MCF 10A (cell line): ENCODE measurements at regions not wholly inside any gene's neighbourhood (a gene's known extent, or its start where the extent isn't known, plus 50 kb on each side); places are given as distances from the start of the nearest gene placed in this dataset.

Source experiments
- BruUV-seq: library from RNA; stranded (reverse); fragments of 400-500 nt; replicated peaks from 2 replicates; lab custom pipeline; 2021; lab: Mats Ljungman, UMichigan
- CTCF ChIA-PET: fragments of 300-600 bp; sonication (Branson Sonifier 250); formaldehyde crosslinking; extraction: SDS; loops from one replicate; lab custom pipeline; 2021; ENCODE audit warnings: antibody characterized with exemption, inconsistent platforms; lab: Yijun Ruan, JAX
- POLR2A ChIA-PET: fragments of 300-600, 350-650 bp; sonication (Branson Sonifier 250); formaldehyde crosslinking; extraction: SDS; loops from one replicate; lab custom pipeline; 2020; ENCODE audit warnings: antibody characterized with exemption, inconsistent platforms; lab: Yijun Ruan, JAX
- DNase-seq: peaks from one replicate; pipeline ENCODE4 v3.0.0-alpha.2; 2018; ENCODE audit not compliant: unreplicated experiment
- H3K27ac Mint-ChIP-seq: one replicate; pipeline ENCODE4 v1.8.0; 2022; ENCODE audit warnings: mild to moderate bottlenecking, low read depth, mixed read lengths; ENCODE audit not compliant: unreplicated experiment
- H3K27me3 Mint-ChIP-seq: one replicate; pipeline ENCODE4 v1.8.0; 2022; ENCODE audit warnings: mixed read lengths; ENCODE audit not compliant: insufficient read depth, unreplicated experiment
- H3K36me3 Mint-ChIP-seq: one replicate; pipeline ENCODE4 v1.8.0; 2022; ENCODE audit warnings: mild to moderate bottlenecking, moderate library complexity, mixed read lengths; ENCODE audit not compliant: insufficient read depth, unreplicated experiment
- H3K4me1 Mint-ChIP-seq: one replicate; pipeline ENCODE4 v1.8.0; 2022; ENCODE audit warnings: mixed read lengths; ENCODE audit not compliant: insufficient read depth, unreplicated experiment
- H3K4me3 Mint-ChIP-seq: one replicate; pipeline ENCODE4 v1.8.0; 2022; ENCODE audit warnings: mild to moderate bottlenecking, moderate library complexity, mixed read lengths; ENCODE audit not compliant: unreplicated experiment
- H3K9me3 Mint-ChIP-seq: one replicate; pipeline ENCODE4 v1.8.0; 2022; ENCODE audit warnings: mixed read lengths; ENCODE audit not compliant: unreplicated experiment
- intact Hi-C: fragments of 100-400 bp; cut with micrococcal nuclease; formaldehyde crosslinking; loops from 2 replicates; pipeline ENCODE4 v1.14.1; 2022
- TF ChIP-seq, protein P1 (sequence below): fragments of 200-600 bp; IDR thresholded peaks from one replicate; pipeline ENCODE4 v1.8.0; 2022; ENCODE audit warnings: antibody characterized with exemption, mild to moderate bottlenecking; ENCODE audit not compliant: unreplicated experiment

DNA sequence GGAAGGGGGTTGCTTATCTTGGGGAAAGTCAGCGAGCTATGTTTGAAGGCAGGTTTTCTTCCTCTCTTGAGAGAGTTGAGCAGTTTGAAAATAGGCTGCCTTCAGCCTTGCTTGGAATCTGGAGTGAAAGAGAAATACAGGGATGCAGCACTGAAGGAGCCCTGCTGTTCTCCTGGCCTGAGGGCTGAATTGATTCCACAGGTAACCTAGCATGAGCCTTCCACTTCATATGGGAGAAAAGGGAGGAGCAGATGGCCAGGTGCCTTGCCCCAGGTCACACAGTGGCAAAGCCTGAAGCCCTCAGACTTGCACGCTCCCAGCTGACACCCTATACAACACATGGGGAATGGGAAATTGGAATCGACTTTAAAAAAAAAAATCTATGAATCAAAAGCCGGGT lies 88.0 kb upstream of the WLS start:
- no peak for DNase-seq
- Mint-ChIP-seq H3K27me3 (no peaks in the 10 kb centered on the region), H3K4me3 (no peak overlapping the region), H3K27ac (no peak overlapping the region), H3K36me3 (no peaks in the 10 kb centered on the region), H3K9me3 (no peaks in the 10 kb centered on the region), H3K4me1 (peaks cover 6% of the 10 kb centered on the region)
- ChIA-PET CTCF (interaction anchor here (0.6 to 1.7 kb wide), 6 partner anchors 13 to 200 kb away, joined by 3 to 9 read pairs (median 3); no protein-coding TSS in a partner anchor), POLR2A (interaction anchor here (0.6 kb wide), 1 partner anchor 147 kb away, joined by 3 read pairs; no protein-coding TSS in a partner anchor)
- no TSS peak for BruUV-seq
- TF ChIP-seq, protein P1, sequence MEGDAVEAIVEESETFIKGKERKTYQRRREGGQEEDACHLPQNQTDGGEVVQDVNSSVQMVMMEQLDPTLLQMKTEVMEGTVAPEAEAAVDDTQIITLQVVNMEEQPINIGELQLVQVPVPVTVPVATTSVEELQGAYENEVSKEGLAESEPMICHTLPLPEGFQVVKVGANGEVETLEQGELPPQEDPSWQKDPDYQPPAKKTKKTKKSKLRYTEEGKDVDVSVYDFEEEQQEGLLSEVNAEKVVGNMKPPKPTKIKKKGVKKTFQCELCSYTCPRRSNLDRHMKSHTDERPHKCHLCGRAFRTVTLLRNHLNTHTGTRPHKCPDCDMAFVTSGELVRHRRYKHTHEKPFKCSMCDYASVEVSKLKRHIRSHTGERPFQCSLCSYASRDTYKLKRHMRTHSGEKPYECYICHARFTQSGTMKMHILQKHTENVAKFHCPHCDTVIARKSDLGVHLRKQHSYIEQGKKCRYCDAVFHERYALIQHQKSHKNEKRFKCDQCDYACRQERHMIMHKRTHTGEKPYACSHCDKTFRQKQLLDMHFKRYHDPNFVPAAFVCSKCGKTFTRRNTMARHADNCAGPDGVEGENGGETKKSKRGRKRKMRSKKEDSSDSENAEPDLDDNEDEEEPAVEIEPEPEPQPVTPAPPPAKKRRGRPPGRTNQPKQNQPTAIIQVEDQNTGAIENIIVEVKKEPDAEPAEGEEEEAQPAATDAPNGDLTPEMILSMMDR: no peak
- intact Hi-C loops: no loop called here

DNA sequence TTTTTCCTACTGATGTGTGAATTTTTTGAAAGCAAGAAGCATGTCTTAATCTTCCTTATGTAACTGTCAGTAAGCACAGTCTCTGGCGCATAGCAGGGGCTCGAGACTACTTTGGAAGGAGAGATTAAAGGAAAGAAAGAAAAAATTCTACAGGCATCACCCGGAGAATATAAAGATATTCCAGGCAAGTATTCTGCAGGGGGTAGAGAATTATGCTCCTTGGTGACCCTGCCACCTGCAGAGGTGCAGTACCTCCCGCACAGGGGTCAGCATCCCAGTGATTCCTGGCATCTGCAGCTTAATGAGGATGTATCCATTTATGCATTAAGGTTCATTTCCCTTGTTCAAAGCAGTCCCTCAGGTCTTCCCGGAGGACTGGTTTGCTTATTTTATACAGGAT lies 87.6 kb upstream of the WLS start:
- no peak overlapping the region for H3K4me3 Mint-ChIP-seq
- ChIA-PET CTCF (interaction anchor here (1.7 kb wide), 1 partner anchor 200 kb away, joined by 9 read pairs; no protein-coding TSS in a partner anchor), POLR2A (interaction anchor here (0.6 kb wide), 1 partner anchor 146 kb away, joined by 3 read pairs; no protein-coding TSS in a partner anchor)
- BruUV-seq: no TSS peak
- no peaks in the 10 kb centered on the region for H3K36me3 Mint-ChIP-seq
- no peak overlapping the region for H3K27ac Mint-ChIP-seq
- TF ChIP-seq, protein P1: no peak
- no peaks in the 10 kb centered on the region for H3K27me3 Mint-ChIP-seq
- H3K9me3 Mint-ChIP-seq: no peaks in the 10 kb centered on the region
- peaks cover 6% of the 10 kb centered on the region for H3K4me1 Mint-ChIP-seq
- intact Hi-C loops: no loop called here
- no peak for DNase-seq

DNA sequence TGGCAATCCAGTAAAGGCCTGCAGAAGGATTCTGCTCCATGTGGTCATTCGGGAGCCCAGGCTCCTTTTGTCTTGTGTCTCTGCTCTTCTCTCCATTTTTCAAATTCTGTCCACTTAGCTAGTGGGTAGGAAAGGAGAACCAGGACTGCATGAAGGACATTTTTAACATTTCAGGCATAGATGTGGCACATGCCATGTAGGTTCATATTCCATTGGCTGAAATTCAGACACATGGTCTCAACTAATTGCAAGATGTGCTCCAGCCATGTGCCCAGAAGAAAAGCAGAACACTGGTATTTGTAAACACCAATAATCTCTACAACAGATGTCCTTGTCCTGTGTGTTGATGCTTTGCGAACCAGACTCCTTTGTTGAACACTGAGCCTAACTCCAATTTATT lies 85.2 kb upstream of the WLS start:
- no peak for DNase-seq
- Mint-ChIP-seq H3K9me3 (no peaks in the 10 kb centered on the region), H3K36me3 (no peaks in the 10 kb centered on the region), H3K4me1 (no peaks in the 10 kb centered on the region), H3K27ac (no peak overlapping the region), H3K4me3 (no peak overlapping the region), H3K27me3 (no peaks in the 10 kb centered on the region)
- intact Hi-C loops: no loop called here
- TF ChIP-seq, protein P1: no peak
- BruUV-seq: no TSS peak
- ChIA-PET CTCF (no interaction called here), POLR2A (interaction anchor here (0.7 kb wide), 1 partner anchor 557 kb away, joined by 3 read pairs; no protein-coding TSS in a partner anchor)

DNA sequence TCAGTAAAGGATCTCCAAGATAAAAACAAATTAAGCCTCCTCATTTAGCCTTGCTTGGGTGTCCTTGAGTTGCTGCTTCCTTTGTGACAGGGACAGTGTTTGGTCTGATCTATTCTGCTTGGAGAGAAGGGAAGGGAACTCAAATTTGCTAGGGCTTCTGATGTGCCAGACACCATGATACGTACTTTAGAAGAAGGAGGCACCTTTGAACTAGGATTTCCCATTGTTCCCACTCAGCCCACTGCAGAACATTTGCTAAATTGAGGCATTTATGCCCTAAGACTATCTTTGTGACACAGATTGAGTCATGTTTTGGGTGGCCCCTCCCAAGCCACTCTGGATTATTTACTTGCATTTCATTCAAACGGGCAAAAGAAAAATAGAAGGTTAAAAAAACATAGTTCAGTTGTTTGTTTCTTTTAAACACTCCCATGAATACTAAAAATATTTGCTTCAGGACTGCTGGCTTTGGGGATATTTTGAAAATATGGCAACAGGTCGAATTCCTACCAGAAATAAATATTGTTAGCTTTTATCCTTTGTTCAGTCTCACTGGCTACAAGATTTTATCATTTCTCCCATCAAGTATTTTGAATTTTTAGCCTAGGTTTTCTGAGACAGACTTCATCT lies 81.9 kb upstream of the WLS start:
- ChIA-PET CTCF (no interaction called here), POLR2A (interaction anchor here (1.0 to 1.1 kb wide), 2 partner anchors 10 to 197 kb away, joined by 3 read pairs; no protein-coding TSS in a partner anchor)
- H3K9me3 Mint-ChIP-seq: no peaks in the 10 kb centered on the region
- TF ChIP-seq, protein P1: no peak
- H3K36me3 Mint-ChIP-seq: no peaks in the 10 kb centered on the region
- no peak overlapping the region for H3K27ac Mint-ChIP-seq
- no peaks in the 10 kb centered on the region for H3K4me1 Mint-ChIP-seq
- DNase-seq: no peak
- H3K27me3 Mint-ChIP-seq: no peaks in the 10 kb centered on the region
- no TSS peak for BruUV-seq
- H3K4me3 Mint-ChIP-seq: no peak overlapping the region
- intact Hi-C loops: no loop called here
